Fibroblast of mammary gland (primary cell): ENCODE measurements at regions not wholly inside any gene's neighbourhood (a gene's known extent, or its start where the extent isn't known, plus 50 kb on each side); places are given as distances from the start of the nearest gene placed in this dataset.

Experiments
- DNase-seq: peaks from one replicate; pipeline ENCODE4 v3.0.0-alpha.2; 2010; ENCODE audit warnings: low read depth
- H3K4me3 ChIP-seq: 2 replicates; pipeline ENCODE4 v1.5.1; 2011; ENCODE audit warnings: low read depth, mild to moderate bottlenecking, low read length, moderate library complexity; ENCODE audit not compliant: control insufficient read depth
- TF ChIP-seq, protein P1 (sequence below): conservative IDR thresholded peaks from 2 replicates; pipeline ENCODE4 v1.5.1; 2011; ENCODE audit warnings: low read depth, low read length, inconsistent platforms; ENCODE audit not compliant: control insufficient read depth, insufficient read depth

GRCh38 chr14:29197557-29197956 lies 431.0 kb downstream of the FOXG1 start:
- no peak overlapping the region for H3K4me3 ChIP-seq
- TF ChIP-seq, protein P1, sequence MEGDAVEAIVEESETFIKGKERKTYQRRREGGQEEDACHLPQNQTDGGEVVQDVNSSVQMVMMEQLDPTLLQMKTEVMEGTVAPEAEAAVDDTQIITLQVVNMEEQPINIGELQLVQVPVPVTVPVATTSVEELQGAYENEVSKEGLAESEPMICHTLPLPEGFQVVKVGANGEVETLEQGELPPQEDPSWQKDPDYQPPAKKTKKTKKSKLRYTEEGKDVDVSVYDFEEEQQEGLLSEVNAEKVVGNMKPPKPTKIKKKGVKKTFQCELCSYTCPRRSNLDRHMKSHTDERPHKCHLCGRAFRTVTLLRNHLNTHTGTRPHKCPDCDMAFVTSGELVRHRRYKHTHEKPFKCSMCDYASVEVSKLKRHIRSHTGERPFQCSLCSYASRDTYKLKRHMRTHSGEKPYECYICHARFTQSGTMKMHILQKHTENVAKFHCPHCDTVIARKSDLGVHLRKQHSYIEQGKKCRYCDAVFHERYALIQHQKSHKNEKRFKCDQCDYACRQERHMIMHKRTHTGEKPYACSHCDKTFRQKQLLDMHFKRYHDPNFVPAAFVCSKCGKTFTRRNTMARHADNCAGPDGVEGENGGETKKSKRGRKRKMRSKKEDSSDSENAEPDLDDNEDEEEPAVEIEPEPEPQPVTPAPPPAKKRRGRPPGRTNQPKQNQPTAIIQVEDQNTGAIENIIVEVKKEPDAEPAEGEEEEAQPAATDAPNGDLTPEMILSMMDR, result no peak
- no peak for DNase-seq

DNA sequence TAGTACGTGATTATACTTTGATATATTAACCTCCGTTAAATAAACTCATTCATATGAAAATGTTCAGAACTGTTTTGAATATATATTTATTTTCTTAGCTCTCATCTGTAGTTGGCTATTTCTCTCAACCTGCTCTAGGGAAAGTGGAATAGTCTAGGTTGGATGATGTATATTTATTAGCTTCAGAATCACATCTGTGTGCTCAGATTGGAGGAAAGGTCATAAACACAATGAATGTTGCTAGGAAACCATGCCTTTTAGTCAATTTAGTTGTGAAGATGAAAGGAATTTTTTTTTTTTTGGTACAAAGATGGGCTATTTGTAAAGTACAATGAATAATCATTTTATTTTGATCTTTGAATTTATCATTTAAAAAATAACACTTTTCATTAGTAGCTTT lies 439.1 kb downstream of the FOXG1 start:
- H3K4me3 ChIP-seq, result no peak overlapping the region
- TF ChIP-seq, protein P1, result no peak

DNA sequence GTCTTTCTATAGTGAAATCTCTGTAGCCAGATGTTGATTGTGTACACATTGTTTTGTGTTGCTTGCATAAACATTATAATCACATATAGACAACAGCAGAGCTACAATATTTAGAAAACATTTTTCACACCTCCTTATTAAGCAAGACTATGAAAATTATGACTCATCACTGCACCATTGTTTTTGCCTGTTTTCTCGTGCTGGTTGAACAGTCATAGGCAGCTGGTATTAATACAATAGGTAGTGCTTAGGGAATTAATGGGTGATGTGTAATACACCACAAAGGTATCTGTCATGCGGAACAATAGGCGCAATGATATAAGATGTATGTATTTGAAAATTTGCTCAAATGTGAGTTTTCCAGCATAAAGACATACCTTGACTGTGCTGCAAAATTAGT lies 449.3 kb downstream of the FOXG1 start:
- H3K4me3 ChIP-seq, result no peak overlapping the region
- peak; percentile 74 for DNase-seq
- TF ChIP-seq, protein P1, result no peak

More for the DNA sequence above, 439.1 kb downstream of the FOXG1 start:
- DNase-seq, result no peak

DNA sequence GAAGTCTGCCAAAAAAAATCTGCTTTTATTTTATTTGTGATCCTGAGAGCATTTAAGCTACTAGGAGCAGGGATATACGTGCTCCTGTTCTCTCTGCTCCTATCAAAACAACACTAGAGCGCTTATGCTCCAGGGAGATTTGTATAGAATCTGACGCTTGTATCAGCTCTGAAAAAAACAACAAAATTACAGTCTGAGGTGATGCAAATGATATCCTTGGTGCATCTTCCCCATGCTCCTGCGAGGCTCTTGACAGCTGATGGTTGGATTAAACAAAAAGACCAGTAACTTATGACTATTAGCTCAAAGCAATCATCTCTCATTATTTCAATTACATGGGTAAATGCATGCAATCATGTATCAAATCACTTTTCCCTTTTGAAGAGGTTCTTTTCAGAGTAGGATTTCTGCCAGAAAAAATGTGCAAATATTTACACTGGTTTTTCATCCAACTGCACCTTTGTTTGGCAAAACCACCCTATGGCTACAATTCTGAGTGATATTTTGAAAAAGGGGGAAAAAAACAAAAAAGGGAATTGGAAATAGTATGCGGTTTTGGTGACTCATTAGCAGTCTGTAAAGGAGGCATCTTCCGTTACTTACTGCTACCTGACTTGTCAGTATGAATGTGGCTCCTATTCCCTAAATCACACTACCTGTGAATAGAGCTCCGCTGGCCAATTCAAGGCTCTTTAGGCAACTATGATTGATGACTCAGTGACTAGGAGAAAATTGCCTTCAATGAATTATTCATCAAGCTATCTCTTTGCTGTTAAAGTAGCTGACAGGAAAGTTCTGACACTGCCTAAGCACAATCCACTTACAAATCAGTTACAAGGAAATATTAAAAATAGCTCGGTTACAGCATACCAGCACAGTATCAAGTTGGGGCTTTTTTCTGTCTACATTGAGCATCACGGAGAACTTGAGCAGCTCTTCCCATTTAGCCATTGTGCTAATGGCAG lies 450.0 kb downstream of the FOXG1 start:
- peak; percentile 18 for DNase-seq
- no peak overlapping the region for H3K4me3 ChIP-seq
- TF ChIP-seq, protein P1, result no peak

GRCh38 chr14:29217813-29218450 lies 451.3 kb downstream of the FOXG1 start:
- H3K4me3 ChIP-seq, result no peak overlapping the region
- DNase-seq, result peak; percentile 35
- TF ChIP-seq, protein P1, result no peak

DNA sequence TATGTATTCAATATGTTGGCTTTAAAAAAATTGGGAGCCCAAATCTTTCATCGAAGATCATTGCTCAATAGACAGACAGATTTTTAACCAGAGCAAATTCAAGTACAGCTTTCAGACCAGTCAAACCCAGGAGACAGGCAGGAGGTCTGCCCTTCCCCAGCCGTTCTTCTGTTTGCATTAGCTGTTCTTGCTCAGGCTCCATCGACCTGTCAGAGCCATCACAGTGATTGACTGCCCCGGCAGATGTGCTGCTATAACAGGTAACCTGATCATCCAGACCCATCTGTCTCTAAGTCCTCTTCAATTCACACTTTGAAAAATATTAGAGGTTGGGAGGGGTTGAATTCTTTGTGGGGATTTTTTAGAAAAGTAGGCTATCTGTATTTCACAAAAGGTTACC lies 453.5 kb downstream of the FOXG1 start:
- DNase-seq, result no peak
- H3K4me3 ChIP-seq, result no peak overlapping the region
- TF ChIP-seq, protein P1, result no peak
